GM12878 (cell line): ENCODE measurements at regions not wholly inside any gene's neighbourhood (a gene's known extent, or its start where the extent isn't known, plus 50 kb on each side); places are given as distances from the start of the nearest gene placed in this dataset.

Experiments used
- ATAC-seq: fragments of 200-7000 bp; cut with Tn5 transposase; 3 replicates; pipeline ENCODE4 v1.9.1; 2020; ENCODE audit warnings: mild to moderate bottlenecking, moderate library complexity
- BruUV-seq: library from RNA; stranded (reverse); fragments of 400-500 nt; replicated peaks from 2 replicates; lab custom pipeline; 2021; lab: Mats Ljungman, UMichigan
- CTCF ChIA-PET: fragments of 300-600 bp; sonication (Branson Sonifier 250); formaldehyde crosslinking; extraction: SDS; loops from one replicate; lab custom pipeline; 2021; ENCODE audit warnings: inconsistent platforms; lab: Yijun Ruan, JAX
- POLR2A ChIA-PET: fragments of 350-600 bp; formaldehyde crosslinking; extraction: SDS; loops from one replicate; lab custom pipeline; 2021; ENCODE audit warnings: inconsistent platforms; lab: Charles Lee
- RAD21 ChIA-PET: fragments of 300-600 bp; sonication (Branson Sonifier 250); formaldehyde crosslinking; loops from one replicate; lab custom pipeline; 2023; ENCODE audit warnings: antibody characterized with exemption; ENCODE audit not compliant: unreplicated experiment; lab: Charles Lee
- SMC1A ChIA-PET: fragments of 300-600 bp; sonication (Branson Sonifier 250); formaldehyde crosslinking; loops from one replicate; lab custom pipeline; 2023; ENCODE audit not compliant: unreplicated experiment, uncharacterized antibody; lab: Charles Lee
- DNase-seq: peaks from one replicate; pipeline ENCODE4 v3.0.0-alpha.2; 2011; ENCODE audit warnings: low read depth, low spot score
- FAIRE-seq: peaks from 3 replicates; lab custom pipeline; 2011; peaks lifted over from hg19 to GRCh38; lab: Jason Lieb, UNC
- H2AFZ ChIP-seq: 2 replicates; pipeline ENCODE4 v1.6.0; 2011; ENCODE audit warnings: low read depth, low read length, control low read depth; ENCODE audit not compliant: control insufficient read depth
- H3K27ac ChIP-seq: 2 replicates; pipeline ENCODE4 v1.5.1; 2011; ENCODE audit warnings: control low read depth; ENCODE audit not compliant: control insufficient read depth, insufficient read depth
- H3K27me3 ChIP-seq, 2 experiments: replicated peaks in 1 of 2; 2 replicates each; pipeline versions ENCODE4 v1.6.0 to v1.6.1; 2011; ENCODE audit warnings: low read length in 1 of 2; ENCODE audit not compliant: control insufficient read depth in 2 of 2, insufficient read depth in 2 of 2
- H3K36me3 ChIP-seq, 2 experiments: 2 replicates each; pipeline ENCODE4 v1.5.1; 2011; ENCODE audit warnings: low read length in 1 of 2; ENCODE audit not compliant: control insufficient read depth in 2 of 2, insufficient read depth in 2 of 2
- H3K4me1 ChIP-seq: 2 replicates; pipeline ENCODE4 v1.6.1; 2011; ENCODE audit warnings: mild to moderate bottlenecking, low read length, moderate library complexity, mixed read lengths; ENCODE audit not compliant: control insufficient read depth, insufficient read depth
- H3K4me2 ChIP-seq: 2 replicates; pipeline ENCODE4 v1.6.0; 2011; ENCODE audit warnings: control low read depth; ENCODE audit not compliant: control insufficient read depth, insufficient read depth
- H3K4me3 ChIP-seq: fragments of 200-600 bp; sonication (generic); 2 replicates; pipeline ENCODE4 v1.5.1; 2016
- H3K79me2 ChIP-seq: 2 replicates; pipeline ENCODE4 v1.6.0; 2011; ENCODE audit warnings: low read length; ENCODE audit not compliant: control insufficient read depth, insufficient read depth
- H3K9ac ChIP-seq: 2 replicates; pipeline ENCODE4 v1.8.0; 2011; ENCODE audit warnings: low read length, control low read depth, mixed read lengths; ENCODE audit not compliant: control insufficient read depth, insufficient read depth
- H3K9me3 ChIP-seq: replicated peaks from 3 replicates; pipeline ENCODE4 v1.5.1; 2011; ENCODE audit warnings: mild to moderate bottlenecking, low read length; ENCODE audit not compliant: control insufficient read depth, insufficient read depth
- H4K20me1 ChIP-seq: 2 replicates; pipeline ENCODE4 v1.6.0; 2011; ENCODE audit not compliant: control insufficient read depth, insufficient read depth
- BACH1 ChIP-seq: fragments of 450-650 bp; IDR thresholded peaks from 2 replicates; pipeline ENCODE4 v1.6.1; 2017; ENCODE audit warnings: mild to moderate bottlenecking, borderline replicate concordance
- CBX3 ChIP-seq: fragments of 200-600 bp; sonication (generic); IDR thresholded peaks from 2 replicates; pipeline ENCODE4 v1.6.1; 2016; ENCODE audit warnings: low read depth, borderline replicate concordance
- CREM ChIP-seq: IDR thresholded peaks from 2 replicates; pipeline ENCODE4 v1.6.1; 2014; ENCODE audit warnings: antibody characterized with exemption, low read depth
- PML ChIP-seq: IDR thresholded peaks from 2 replicates; pipeline ENCODE4 v1.6.1; 2012; ENCODE audit warnings: low read length, inconsistent platforms
- POLR2AphosphoS2 ChIP-seq: IDR thresholded peaks from 2 replicates; pipeline ENCODE4 v1.6.1; 2011; ENCODE audit warnings: low read depth, mild to moderate bottlenecking, low read length, improper control_type of control experiment, moderate library complexity
- POU2F2 ChIP-seq: IDR thresholded peaks from 3 replicates; pipeline ENCODE4 v1.6.1; 2011; ENCODE audit warnings: low read depth, mild to moderate bottlenecking, low read length, borderline replicate concordance
- PRDM15 ChIP-seq: fragments of 450-650 bp; formaldehyde crosslinking; IDR thresholded peaks from 2 replicates; pipeline ENCODE4 v1.4.0; 2020; ENCODE audit warnings: mild to moderate bottlenecking, moderate library complexity
- STAT3 ChIP-seq: IDR thresholded peaks from 2 replicates; pipeline ENCODE4 v1.6.1; 2011; ENCODE audit warnings: low read depth, low read length, improper control_type of control experiment
- SUZ12 ChIP-seq: fragments of 200-600 bp; sonication (generic); IDR thresholded peaks from one replicate; pipeline ENCODE4 v1.6.1; 2018; ENCODE audit warnings: antibody characterized with exemption, mild to moderate bottlenecking; ENCODE audit not compliant: unreplicated experiment
- TBL1XR1 ChIP-seq: IDR thresholded peaks from 2 replicates; pipeline ENCODE4 v1.6.1; 2012; ENCODE audit warnings: low read depth, low read length, improper control_type of control experiment
- USF1 ChIP-seq: IDR thresholded peaks from 2 replicates; pipeline ENCODE4 v1.6.1; 2011; ENCODE audit warnings: borderline replicate concordance, low read depth, mild to moderate bottlenecking, moderate library complexity, mixed read lengths, low read length; ENCODE audit not compliant: insufficient read depth; ENCODE audit errors: extremely low read length
- YBX1 ChIP-seq: fragments of 450-650 bp; IDR thresholded peaks from 2 replicates; pipeline ENCODE4 v1.6.1; 2016; ENCODE audit warnings: antibody characterized with exemption
- WGBS: methylation state at CpG from one replicate; pipeline ENCODE4 v1.1.6; 2016; ENCODE audit warnings: low lambda C conversion rate; ENCODE audit not compliant: insufficient replicate concordance, insufficient coverage; ENCODE audit errors: missing lambda C conversion rate; 5-methylcytosine and 5-hydroxymethylcytosine counted together
- in situ Hi-C: fragments of 300-500 bp; cut with MboI; formaldehyde crosslinking; loops from 9 replicates; pipeline ENCODE4 v1.14.3; 2018; ENCODE audit warnings: mixed read lengths
- intact Hi-C: fragments of 100-400 bp; cut with micrococcal nuclease; formaldehyde crosslinking; loops from one replicate; pipeline ENCODE4 v1.14.2; 2022; ENCODE audit not compliant: unreplicated experiment
- TF ChIP-seq, protein P1 (sequence below): IDR thresholded peaks from 2 replicates; pipeline ENCODE4 v1.6.1; 2012; ENCODE audit warnings: low read length, inconsistent platforms
- TF ChIP-seq, protein P2 (sequence below): IDR thresholded peaks from 2 replicates; pipeline ENCODE4 v1.6.1; 2012; ENCODE audit warnings: low read depth, low read length, improper control_type of control experiment

- CTCF ChIA-PET, result interaction anchor here (1.0 kb wide), 1 partner anchor 121 kb away, joined by 3 read pairs; no protein-coding TSS in a partner anchor
- H3K9ac ChIP-seq, result no peak overlapping the region
- FAIRE-seq, result no peak
- TF ChIP-seq USF1 (no peak), SUZ12 (no peak), CBX3 (no peak), STAT3 (no peak), PRDM15 (CRISPR knock-in tag) (no peak), CREM (no peak), PML (no peak), TBL1XR1 (no peak), POU2F2 (no peak), BACH1 (no peak), YBX1 (no peak), POLR2AphosphoS2 (no peak)
- TF ChIP-seq, protein P1, sequence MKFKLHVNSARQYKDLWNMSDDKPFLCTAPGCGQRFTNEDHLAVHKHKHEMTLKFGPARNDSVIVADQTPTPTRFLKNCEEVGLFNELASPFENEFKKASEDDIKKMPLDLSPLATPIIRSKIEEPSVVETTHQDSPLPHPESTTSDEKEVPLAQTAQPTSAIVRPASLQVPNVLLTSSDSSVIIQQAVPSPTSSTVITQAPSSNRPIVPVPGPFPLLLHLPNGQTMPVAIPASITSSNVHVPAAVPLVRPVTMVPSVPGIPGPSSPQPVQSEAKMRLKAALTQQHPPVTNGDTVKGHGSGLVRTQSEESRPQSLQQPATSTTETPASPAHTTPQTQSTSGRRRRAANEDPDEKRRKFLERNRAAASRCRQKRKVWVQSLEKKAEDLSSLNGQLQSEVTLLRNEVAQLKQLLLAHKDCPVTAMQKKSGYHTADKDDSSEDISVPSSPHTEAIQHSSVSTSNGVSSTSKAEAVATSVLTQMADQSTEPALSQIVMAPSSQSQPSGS, result no peak
- TF ChIP-seq, protein P2, sequence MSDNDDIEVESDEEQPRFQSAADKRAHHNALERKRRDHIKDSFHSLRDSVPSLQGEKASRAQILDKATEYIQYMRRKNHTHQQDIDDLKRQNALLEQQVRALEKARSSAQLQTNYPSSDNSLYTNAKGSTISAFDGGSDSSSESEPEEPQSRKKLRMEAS, result no peak
- no peak overlapping the region for H3K4me3 ChIP-seq
- BruUV-seq, result no TSS peak
- no peak for DNase-seq
- in situ Hi-C loops, result no loop called here
- H4K20me1 ChIP-seq, result no peaks in the 10 kb centered on the region
- no peak overlapping the region for H3K27ac ChIP-seq
- H3K9me3 ChIP-seq, result no peaks in the 10 kb centered on the region
- ATAC-seq, result no peak
- SMC1A ChIA-PET, result no interaction called here
- no peaks in the 10 kb centered on the region for H3K79me2 ChIP-seq
- intact Hi-C loops, result no loop called here
- H3K36me3 ChIP-seq, result no peaks in the 10 kb centered on the region
- POLR2A ChIA-PET, result no interaction called here
- 11% methylated on average over 2 of the region's 2 CpGs for WGBS
- no peak overlapping the region for H2AFZ ChIP-seq
- no peak overlapping the region for H3K4me2 ChIP-seq
- no peaks in the 10 kb centered on the region for H3K4me1 ChIP-seq
- H3K27me3 ChIP-seq, result no peaks in the 10 kb centered on the region
- RAD21 ChIA-PET, result no interaction called here
Observed at GRCh38 chr12:73330584-73331351, 1058.6 kb downstream of the TRHDE start.
